ENCODE measurements at regions not wholly inside any gene's neighbourhood (a gene's known extent, or its start where the extent isn't known, plus 50 kb on each side); places are given as distances from the start of the nearest gene placed in this dataset.

- Histone ChIP-seq H3K27me3 (ENCODE audit: insufficient read depth, poor library complexity, severe bottlenecking) (no peaks in the 10 kb centered on the region), H3K9me3 (ENCODE audit: severe bottlenecking) (no peaks in the 10 kb centered on the region), H3K4me1 (ENCODE audit: insufficient read depth, poor library complexity, severe bottlenecking) (no peaks in the 10 kb centered on the region), H3K4me3 (ENCODE audit: severe bottlenecking) (no peak overlapping the region), H3K36me3 (ENCODE audit: low read depth) (no peaks in the 10 kb centered on the region), H3K27ac (ENCODE audit: poor library complexity, severe bottlenecking) (no peak overlapping the region)
- DNase-seq (ENCODE audit: low spot score) (no peak), ATAC-seq (ENCODE audit: low read depth) (no peak)
- no peak for TF ChIP-seq CTCF (IDR thresholded peaks at IDR 0.05; ENCODE audit: poor library complexity, severe bottlenecking)
Observed at GRCh38 chr10:4586776-4587175, 239.2 kb upstream of the AKR1E2 start.

GRCh38 chr10:4581929-4582328, 244.1 kb upstream of the AKR1E2 start:
- H3K27me3 ChIP-seq (ENCODE audit: insufficient read depth, poor library complexity, severe bottlenecking), result no peaks in the 10 kb centered on the region
- DNase-seq (ENCODE audit: low spot score), result no peak
- H3K4me3 ChIP-seq (ENCODE audit: severe bottlenecking), result no peak overlapping the region
- H3K4me1 ChIP-seq (ENCODE audit: insufficient read depth, poor library complexity, severe bottlenecking), result no peaks in the 10 kb centered on the region
- H3K27ac ChIP-seq (ENCODE audit: poor library complexity, severe bottlenecking), result no peak overlapping the region
- no peaks in the 10 kb centered on the region for H3K9me3 ChIP-seq (ENCODE audit: severe bottlenecking)
- no peak for ATAC-seq (ENCODE audit: low read depth)
- no peaks in the 10 kb centered on the region for H3K36me3 ChIP-seq (ENCODE audit: low read depth)
- TF ChIP-seq CTCF (IDR thresholded peaks at IDR 0.05; ENCODE audit: poor library complexity, severe bottlenecking), result no peak

GRCh38 chr10:4579844-4580243, 246.2 kb upstream of the AKR1E2 start:
- no peak for DNase-seq (ENCODE audit: low spot score)
- no peaks in the 10 kb centered on the region for H3K4me1 ChIP-seq (ENCODE audit: insufficient read depth, poor library complexity, severe bottlenecking)
- no peaks in the 10 kb centered on the region for H3K27me3 ChIP-seq (ENCODE audit: insufficient read depth, poor library complexity, severe bottlenecking)
- no peak overlapping the region for H3K4me3 ChIP-seq (ENCODE audit: severe bottlenecking)
- no peak for TF ChIP-seq CTCF (IDR thresholded peaks at IDR 0.05; ENCODE audit: poor library complexity, severe bottlenecking)
- ATAC-seq (ENCODE audit: low read depth), result no peak
- no peaks in the 10 kb centered on the region for H3K36me3 ChIP-seq (ENCODE audit: low read depth)
- H3K9me3 ChIP-seq (ENCODE audit: severe bottlenecking), result no peaks in the 10 kb centered on the region
- H3K27ac ChIP-seq (ENCODE audit: poor library complexity, severe bottlenecking), result no peak overlapping the region

- TF ChIP-seq CTCF (IDR thresholded peaks at IDR 0.05; ENCODE audit: poor library complexity, severe bottlenecking), result no peak
- no peak for ATAC-seq (ENCODE audit: low read depth)
- no peaks in the 10 kb centered on the region for H3K9me3 ChIP-seq (ENCODE audit: severe bottlenecking)
- no peaks in the 10 kb centered on the region for H3K4me1 ChIP-seq (ENCODE audit: insufficient read depth, poor library complexity, severe bottlenecking)
- DNase-seq (ENCODE audit: low spot score), result no peak
- no peaks in the 10 kb centered on the region for H3K27me3 ChIP-seq (ENCODE audit: insufficient read depth, poor library complexity, severe bottlenecking)
- no peaks in the 10 kb centered on the region for H3K36me3 ChIP-seq (ENCODE audit: low read depth)
- no peak overlapping the region for H3K27ac ChIP-seq (ENCODE audit: poor library complexity, severe bottlenecking)
- H3K4me3 ChIP-seq (ENCODE audit: severe bottlenecking), result no peak overlapping the region
Observed at GRCh38 chr10:4576206-4576605, 249.8 kb upstream of the AKR1E2 start.

GRCh38 chr10:4569151-4569550, 256.9 kb upstream of the AKR1E2 start:
- ATAC-seq (ENCODE audit: low read depth), result no peak
- no peaks in the 10 kb centered on the region for H3K9me3 ChIP-seq (ENCODE audit: severe bottlenecking)
- no peak for DNase-seq (ENCODE audit: low spot score)
- no peaks in the 10 kb centered on the region for H3K27me3 ChIP-seq (ENCODE audit: insufficient read depth, poor library complexity, severe bottlenecking)
- H3K27ac ChIP-seq (ENCODE audit: poor library complexity, severe bottlenecking), result no peak overlapping the region
- TF ChIP-seq CTCF (IDR thresholded peaks at IDR 0.05; ENCODE audit: poor library complexity, severe bottlenecking), result no peak
- H3K4me1 ChIP-seq (ENCODE audit: insufficient read depth, poor library complexity, severe bottlenecking), result no peaks in the 10 kb centered on the region
- no peak overlapping the region for H3K4me3 ChIP-seq (ENCODE audit: severe bottlenecking)
- no peaks in the 10 kb centered on the region for H3K36me3 ChIP-seq (ENCODE audit: low read depth)

Data from RWPE2 (cell line).